ENCODE measurements at regions not wholly inside any gene's neighbourhood (a gene's known extent, or its start where the extent isn't known, plus 50 kb on each side); places are given as distances from the start of the nearest gene placed in this dataset.
A peak's percentile ranks its signal among the peaks of the same experiment; 100 is the strongest.

DNA sequence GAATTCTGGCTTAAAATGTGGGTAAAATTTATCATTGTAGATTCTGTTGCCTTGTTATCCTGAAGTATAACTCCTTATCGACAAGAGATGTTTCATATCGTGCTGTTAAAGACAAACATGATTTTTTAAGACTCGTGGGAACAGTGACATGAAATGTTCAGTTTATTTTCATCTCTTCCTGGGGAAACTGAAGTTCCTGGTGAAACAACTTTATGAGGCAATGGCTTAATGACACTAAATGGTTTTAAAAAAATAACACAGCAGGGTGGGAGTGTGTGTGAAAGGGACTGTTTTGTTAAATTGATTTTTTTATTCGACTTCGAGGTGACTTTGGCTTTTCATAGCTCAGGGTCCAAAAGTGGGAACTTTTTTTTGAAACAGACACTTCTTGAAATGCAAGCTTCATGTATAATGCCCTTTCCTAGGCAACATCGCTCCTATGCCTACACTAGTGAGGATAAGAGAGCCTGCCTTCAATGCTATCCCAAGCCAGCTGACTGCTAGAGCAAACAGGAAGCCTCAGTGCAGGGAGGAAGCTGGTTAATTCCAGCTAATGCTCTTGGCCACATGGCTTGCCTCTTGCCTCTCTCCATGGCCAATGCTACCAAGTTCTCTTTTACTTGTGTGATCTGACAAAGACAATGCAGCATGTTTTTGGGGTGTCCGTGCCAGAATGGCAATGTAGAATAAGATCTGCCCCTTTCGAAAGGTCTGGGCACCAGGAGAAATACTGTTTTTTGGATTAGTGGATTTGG, 57.8 kb downstream of the PABIR2 start:
- Histone ChIP-seq H3K4me1 (ENCODE audit: control insufficient read depth, insufficient read depth, low read length) (peaks cover 9% of the 10 kb centered on the region), H3K4me3 (ENCODE audit: low read depth, low read length) (no peak overlapping the region), H3K27ac (ENCODE audit: extremely low read depth, low read depth, low read length) (no peak overlapping the region), H3K36me3 (ENCODE audit: control insufficient read depth in 2 of 2, insufficient read depth in 1 of 2, low read length in 2 of 2) (no peaks in the 10 kb centered on the region), H3K9me3 (ENCODE audit: control insufficient read depth, insufficient read depth, low read depth, low read length) (no peaks in the 10 kb centered on the region)
- CTCF ChIA-PET, result interaction anchor here (0.6 kb wide), 1 partner anchor 10 kb away, joined by 3 read pairs; no protein-coding TSS in a partner anchor
- TF ChIP-seq TRIM28 (IDR thresholded peaks at IDR 0.05; ENCODE audit: borderline replicate concordance, low read length) (0 out of 2 replicates have a peak, but pooled peaks have one; percentile 70), ZNF785 (tag by site-specific recombination; IDR thresholded peaks at IDR 0.05) (no peak)
- POLR2A ChIA-PET, result no interaction called here

DNA sequence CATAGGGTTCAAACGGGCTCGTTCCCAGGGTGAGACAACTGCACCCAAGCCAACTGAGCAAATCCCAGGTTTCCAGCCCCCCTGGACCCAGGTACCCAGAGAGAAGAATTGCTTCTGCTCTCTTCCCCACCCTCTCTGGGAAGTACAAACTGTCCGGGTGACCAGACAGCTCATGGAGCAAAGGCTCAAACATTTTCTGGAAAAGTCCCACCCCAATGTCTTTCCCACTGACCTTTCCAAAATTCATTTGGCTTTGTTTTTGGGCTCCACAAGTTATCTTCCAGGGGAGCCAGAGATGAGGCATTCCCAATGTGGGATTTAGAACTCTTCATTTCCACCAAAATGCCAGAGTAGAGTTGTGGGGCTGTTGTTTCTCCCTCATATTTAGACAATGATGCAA, 58.6 kb downstream of the PABIR2 start:
- TF ChIP-seq ZNF324 (tag by site-specific recombination; IDR thresholded peaks at IDR 0.05) (no peak), ZNF664 (tag by site-specific recombination; IDR thresholded peaks at IDR 0.05) (no peak), MEIS1 (CRISPR knock-in tag; IDR thresholded peaks at IDR 0.05; ENCODE audit: borderline replicate concordance) (no peak), SP3 (tag by site-specific recombination; IDR thresholded peaks at IDR 0.05) (no peak), ZNF184 (tag by site-specific recombination; IDR thresholded peaks at IDR 0.05) (no peak), SCRT2 (tag by site-specific recombination; IDR thresholded peaks at IDR 0.05) (peak; percentile 82; the same call in 1 of the 2 replicates)
- Histone ChIP-seq H3K27ac (ENCODE audit: extremely low read depth, low read depth, low read length) (no peak overlapping the region), H3K9me3 (ENCODE audit: control insufficient read depth, insufficient read depth, low read depth, low read length) (no peaks in the 10 kb centered on the region), H3K4me1 (ENCODE audit: control insufficient read depth, insufficient read depth, low read length) (peaks cover 10% of the 10 kb centered on the region), H3K4me3 (ENCODE audit: low read depth, low read length) (no peak overlapping the region), H3K36me3 (ENCODE audit: control insufficient read depth in 2 of 2, insufficient read depth in 1 of 2, low read length in 2 of 2) (no peaks in the 10 kb centered on the region)
- ChIA-PET CTCF (no interaction called here), POLR2A (no interaction called here)

DNA sequence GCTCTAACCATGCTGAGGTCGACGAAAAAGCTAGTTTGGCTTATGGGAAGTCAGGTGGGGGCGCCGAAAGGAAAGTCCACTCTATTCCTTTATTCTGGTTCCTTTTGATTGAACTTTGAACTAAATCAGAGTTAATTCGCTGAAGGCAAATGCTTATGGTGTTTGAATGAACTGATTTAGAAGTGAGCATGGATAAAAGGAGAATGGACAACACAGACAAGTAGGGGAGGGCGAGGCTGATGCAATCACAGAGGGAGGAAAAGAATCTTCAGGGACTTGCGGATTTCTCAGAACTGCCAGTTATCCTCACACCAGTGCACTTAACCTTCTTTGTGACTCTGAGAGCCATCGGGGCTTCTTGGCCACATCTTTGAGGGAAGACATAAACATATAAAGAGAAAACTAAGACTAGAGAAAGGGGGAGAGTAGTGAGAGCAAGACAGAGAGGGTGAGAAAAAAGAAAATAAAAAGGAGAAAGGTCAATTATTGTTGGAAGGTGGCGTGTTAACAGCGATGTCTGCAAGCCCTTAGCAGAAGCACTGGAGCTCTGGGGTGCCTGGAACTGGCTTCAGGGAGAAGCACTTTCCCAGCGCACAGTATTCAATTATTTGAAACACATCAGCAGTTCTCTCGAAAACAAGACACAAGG, 59.2 kb downstream of the PABIR2 start:
- H3K4me3 ChIP-seq (ENCODE audit: low read depth, low read length), result no peak overlapping the region
- peaks cover 10% of the 10 kb centered on the region for H3K4me1 ChIP-seq (ENCODE audit: control insufficient read depth, insufficient read depth, low read length)
- H3K9me3 ChIP-seq (ENCODE audit: control insufficient read depth, insufficient read depth, low read depth, low read length), result no peaks in the 10 kb centered on the region
- ChIA-PET POLR2A (no interaction called here), CTCF (interaction anchor here (0.6 to 2.7 kb wide), 2 partner anchors 16 to 217 kb away, joined by 3 to 8 read pairs; no protein-coding TSS in a partner anchor)
- H3K27ac ChIP-seq (ENCODE audit: extremely low read depth, low read depth, low read length), result no peak overlapping the region
- TF ChIP-seq PRDM1 (tag by site-specific recombination; IDR thresholded peaks at IDR 0.05) (peak; percentile 98), BCL11A (tag by site-specific recombination; IDR thresholded peaks at IDR 0.05; ENCODE audit: low read depth) (no peak), ZNF558 (tag by site-specific recombination; IDR thresholded peaks at IDR 0.05) (peak; percentile 91), TRIM28 (IDR thresholded peaks at IDR 0.05; ENCODE audit: borderline replicate concordance, low read length) (0 out of 2 replicates have a peak, but pooled peaks have one; percentile 39), ZFHX2 (tag by site-specific recombination; conservative IDR thresholded peaks at IDR 0.05) (no peak)
- no peaks in the 10 kb centered on the region for H3K36me3 ChIP-seq (ENCODE audit: control insufficient read depth in 2 of 2, insufficient read depth in 1 of 2, low read length in 2 of 2)

DNA sequence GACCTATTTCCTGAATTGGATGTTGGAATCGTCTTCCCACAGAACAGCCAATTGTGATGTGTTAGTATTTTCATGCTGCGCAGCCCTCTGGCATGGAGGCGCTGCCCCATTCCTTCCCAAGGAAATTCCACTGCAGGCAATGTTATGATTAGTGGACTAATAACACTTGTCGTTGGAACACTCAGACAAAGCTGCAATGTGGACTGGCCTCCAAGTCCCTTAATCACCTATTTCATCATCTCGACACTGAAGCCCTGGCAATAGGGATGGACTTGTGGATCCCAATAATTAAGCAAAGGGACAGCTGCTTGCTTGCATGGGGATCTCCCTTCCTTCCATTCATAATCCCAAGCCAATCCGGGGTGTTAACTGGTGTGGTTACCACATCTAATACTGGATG, 59.9 kb downstream of the PABIR2 start:
- peaks cover 10% of the 10 kb centered on the region for H3K4me1 ChIP-seq (ENCODE audit: control insufficient read depth, insufficient read depth, low read length)
- no peak overlapping the region for H3K27ac ChIP-seq (ENCODE audit: extremely low read depth, low read depth, low read length)
- H3K36me3 ChIP-seq (ENCODE audit: control insufficient read depth in 2 of 2, insufficient read depth in 1 of 2, low read length in 2 of 2), result no peaks in the 10 kb centered on the region
- no peak for TF ChIP-seq MZF1 (tag by site-specific recombination; IDR thresholded peaks at IDR 0.05; ENCODE audit: borderline replicate concordance)
- TF ChIP-seq, protein P1, sequence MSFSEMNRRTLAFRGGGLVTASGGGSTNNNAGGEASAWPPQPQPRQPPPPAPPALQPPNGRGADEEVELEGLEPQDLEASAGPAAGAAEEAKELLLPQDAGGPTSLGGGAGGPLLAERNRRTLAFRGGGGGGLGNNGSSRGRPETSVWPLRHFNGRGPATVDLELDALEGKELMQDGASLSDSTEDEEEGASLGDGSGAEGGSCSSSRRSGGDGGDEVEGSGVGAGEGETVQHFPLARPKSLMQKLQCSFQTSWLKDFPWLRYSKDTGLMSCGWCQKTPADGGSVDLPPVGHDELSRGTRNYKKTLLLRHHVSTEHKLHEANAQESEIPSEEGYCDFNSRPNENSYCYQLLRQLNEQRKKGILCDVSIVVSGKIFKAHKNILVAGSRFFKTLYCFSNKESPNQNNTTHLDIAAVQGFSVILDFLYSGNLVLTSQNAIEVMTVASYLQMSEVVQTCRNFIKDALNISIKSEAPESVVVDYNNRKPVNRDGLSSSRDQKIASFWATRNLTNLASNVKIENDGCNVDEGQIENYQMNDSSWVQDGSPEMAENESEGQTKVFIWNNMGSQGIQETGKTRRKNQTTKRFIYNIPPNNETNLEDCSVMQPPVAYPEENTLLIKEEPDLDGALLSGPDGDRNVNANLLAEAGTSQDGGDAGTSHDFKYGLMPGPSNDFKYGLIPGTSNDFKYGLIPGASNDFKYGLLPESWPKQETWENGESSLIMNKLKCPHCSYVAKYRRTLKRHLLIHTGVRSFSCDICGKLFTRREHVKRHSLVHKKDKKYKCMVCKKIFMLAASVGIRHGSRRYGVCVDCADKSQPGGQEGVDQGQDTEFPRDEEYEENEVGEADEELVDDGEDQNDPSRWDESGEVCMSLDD (tag by site-specific recombination; IDR thresholded peaks at IDR 0.05), result no peak
- no peak for TF ChIP-seq MYNN (tag by site-specific recombination; IDR thresholded peaks at IDR 0.05; ENCODE audit: borderline replicate concordance)
- no peak for TF ChIP-seq IKZF3 (tag by site-specific recombination; IDR thresholded peaks at IDR 0.05)
- TF ChIP-seq, protein P2, sequence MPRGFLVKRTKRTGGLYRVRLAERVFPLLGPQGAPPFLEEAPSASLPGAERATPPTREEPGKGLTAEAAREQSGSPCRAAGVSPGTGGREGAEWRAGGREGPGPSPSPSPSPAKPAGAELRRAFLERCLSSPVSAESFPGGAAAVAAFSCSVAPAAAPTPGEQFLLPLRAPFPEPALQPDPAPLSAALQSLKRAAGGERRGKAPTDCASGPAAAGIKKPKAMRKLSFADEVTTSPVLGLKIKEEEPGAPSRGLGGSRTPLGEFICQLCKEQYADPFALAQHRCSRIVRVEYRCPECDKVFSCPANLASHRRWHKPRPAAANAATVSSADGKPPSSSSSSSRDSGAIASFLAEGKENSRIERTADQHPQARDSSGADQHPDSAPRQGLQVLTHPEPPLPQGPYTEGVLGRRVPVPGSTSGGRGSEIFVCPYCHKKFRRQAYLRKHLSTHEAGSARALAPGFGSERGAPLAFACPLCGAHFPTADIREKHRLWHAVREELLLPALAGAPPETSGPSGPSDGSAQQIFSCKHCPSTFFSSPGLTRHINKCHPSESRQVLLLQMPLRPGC (tag by site-specific recombination; IDR thresholded peaks at IDR 0.05), result no peak
- no peak for TF ChIP-seq ZNF830 (tag by site-specific recombination; IDR thresholded peaks at IDR 0.05; ENCODE audit: low read depth)
- TF ChIP-seq OSR2 (tag by site-specific recombination; IDR thresholded peaks at IDR 0.05), result no peak
- TF ChIP-seq ZEB2 (tag by site-specific recombination; IDR thresholded peaks at IDR 0.05), result no peak
- TF ChIP-seq ZNF571 (tag by site-specific recombination; IDR thresholded peaks at IDR 0.05), result no peak
- TF ChIP-seq ZNF174 (tag by site-specific recombination; IDR thresholded peaks at IDR 0.05), result no peak
- no peak for TF ChIP-seq ZNF112 (tag by site-specific recombination; IDR thresholded peaks at IDR 0.05)
- no peak for TF ChIP-seq ZNF426 (tag by site-specific recombination; IDR thresholded peaks at IDR 0.05)
- no peak overlapping the region for H3K4me3 ChIP-seq (ENCODE audit: low read depth, low read length)
- ChIA-PET POLR2A (no interaction called here), CTCF (interaction anchor here (2.7 kb wide), 1 partner anchor 17 kb away, joined by 8 read pairs; no protein-coding TSS in a partner anchor)
- H3K9me3 ChIP-seq (ENCODE audit: control insufficient read depth, insufficient read depth, low read depth, low read length), result no peaks in the 10 kb centered on the region
